GM23338 (cell line): ENCODE measurements at regions not wholly inside any gene's neighbourhood (a gene's known extent, or its start where the extent isn't known, plus 50 kb on each side); places are given as distances from the start of the nearest gene placed in this dataset.

ENCODE experiments used
- ATAC-seq: fragments of 200-7000 bp; cut with Tn5 transposase; 3 replicates; pipeline ENCODE4 v1.9.1; 2020
- DNase-seq: peaks from one replicate; pipeline ENCODE4 v3.0.0-alpha.2; 2015; ENCODE audit warnings: low spot score
- H2AFZ ChIP-seq: fragments of 200-600 bp; sonication (generic); 2 replicates; pipeline ENCODE4 v1.8.0; 2016; ENCODE audit warnings: antibody characterized with exemption, mild to moderate bottlenecking, moderate library complexity
- H3F3A ChIP-seq: fragments of 200-600 bp; sonication (generic); replicated peaks from 2 replicates; pipeline ENCODE4 v1.8.0; 2017; ENCODE audit warnings: antibody characterized with exemption, mixed run types, low read depth
- H3K27ac ChIP-seq: fragments of 200-600 bp; sonication (generic); 2 replicates; pipeline ENCODE4 v1.6.1; 2016; ENCODE audit warnings: low read depth
- H3K27me3 ChIP-seq: fragments of 200-600 bp; sonication (generic); 2 replicates; pipeline ENCODE4 v1.8.0; 2016; ENCODE audit warnings: mild to moderate bottlenecking, mixed run types, moderate library complexity; ENCODE audit not compliant: insufficient read depth
- H3K36me3 ChIP-seq: fragments of 200-600 bp; sonication (generic); 2 replicates; pipeline ENCODE4 v1.8.0; 2016; ENCODE audit warnings: mild to moderate bottlenecking; ENCODE audit not compliant: insufficient read depth
- H3K4me1 ChIP-seq: fragments of 200-600 bp; sonication (generic); 2 replicates; pipeline ENCODE4 v1.8.0; 2016; ENCODE audit warnings: mild to moderate bottlenecking, moderate library complexity; ENCODE audit not compliant: insufficient read depth
- H3K4me2 ChIP-seq: fragments of 200-600 bp; sonication (generic); 2 replicates; pipeline ENCODE4 v1.7.1; 2017; ENCODE audit warnings: mixed run types
- H3K4me3 ChIP-seq: fragments of 200-600 bp; sonication (generic); 2 replicates; pipeline ENCODE4 v1.6.1; 2016; ENCODE audit warnings: mixed run types
- H3K79me2 ChIP-seq: fragments of 200-600 bp; sonication (generic); replicated peaks from 2 replicates; pipeline ENCODE4 v1.8.0; 2017; ENCODE audit warnings: mild to moderate bottlenecking; ENCODE audit not compliant: insufficient read depth
- H3K9me2 ChIP-seq: fragments of 200-600 bp; sonication (generic); 2 replicates; pipeline ENCODE4 v1.8.0; 2017; ENCODE audit not compliant: insufficient read depth
- H4K20me1 ChIP-seq: fragments of 200-600 bp; sonication (generic); replicated peaks from 2 replicates; pipeline ENCODE4 v1.8.0; 2017; ENCODE audit warnings: mild to moderate bottlenecking; ENCODE audit not compliant: insufficient read depth
- H3K27ac Mint-ChIP-seq: 2 replicates; pipeline ENCODE4 v1.8.0; 2020; ENCODE audit warnings: inconsistent platforms, mild to moderate bottlenecking, moderate library complexity, mixed read lengths
- H3K27me3 Mint-ChIP-seq: 3 replicates; pipeline ENCODE4 v1.8.0; 2022; ENCODE audit warnings: low read depth, mild to moderate bottlenecking, moderate library complexity, mixed read lengths, inconsistent platforms; ENCODE audit not compliant: insufficient read depth, poor library complexity
- H3K36me3 Mint-ChIP-seq: 3 replicates; pipeline ENCODE4 v1.8.0; 2021; ENCODE audit warnings: low read depth, mild to moderate bottlenecking, inconsistent platforms, moderate library complexity, mixed read lengths
- H3K4me1 Mint-ChIP-seq: 3 replicates; pipeline ENCODE4 v1.8.0; 2020; ENCODE audit warnings: mild to moderate bottlenecking, inconsistent platforms, mixed read lengths
- H3K4me3 Mint-ChIP-seq: 3 replicates; pipeline ENCODE4 v1.8.0; 2021; ENCODE audit warnings: moderate library complexity, mild to moderate bottlenecking, inconsistent platforms, mixed read lengths
- H3K9me3 Mint-ChIP-seq: 3 replicates; pipeline ENCODE4 v1.8.0; 2020; ENCODE audit warnings: moderate library complexity, mild to moderate bottlenecking, inconsistent platforms, mixed read lengths
- CREB1 ChIP-seq: fragments of 250-450 bp; sonication (Bioruptor Pico); IDR thresholded peaks from 2 replicates; pipeline ENCODE4 v1.5.0; 2020; ENCODE audit warnings: low read depth, mild to moderate bottlenecking, moderate library complexity
- EZH2 ChIP-seq: fragments of 200-600 bp; sonication (generic); IDR thresholded peaks from one replicate; pipeline ENCODE4 v1.8.0; 2017; ENCODE audit warnings: antibody characterized with exemption, mild to moderate bottlenecking, low read depth; ENCODE audit not compliant: unreplicated experiment
- EZH2phosphoT487 ChIP-seq: fragments of 200-600 bp; sonication (generic); IDR thresholded peaks from one replicate; pipeline ENCODE4 v1.8.1; 2018; ENCODE audit warnings: antibody characterized with exemption; ENCODE audit not compliant: unreplicated experiment
- JUNB ChIP-seq: IDR thresholded peaks from one replicate; pipeline ENCODE4 v1.6.1; 2016; ENCODE audit warnings: antibody characterized with exemption; ENCODE audit not compliant: unreplicated experiment
- STAT1 ChIP-seq: IDR thresholded peaks from one replicate; pipeline ENCODE4 v1.6.1; 2016; ENCODE audit warnings: antibody characterized with exemption; ENCODE audit not compliant: unreplicated experiment
- ZNF114 ChIP-seq: fragments of 250-450 bp; sonication (Bioruptor Pico); IDR thresholded peaks from 2 replicates; pipeline ENCODE4 v1.5.0; 2020; ENCODE audit warnings: mild to moderate bottlenecking, moderate library complexity
- ZNF331 ChIP-seq: fragments of 250-450 bp; sonication (Bioruptor Pico); IDR thresholded peaks from 2 replicates; pipeline ENCODE4 v1.5.0; 2020; ENCODE audit warnings: low read depth, mild to moderate bottlenecking, moderate library complexity
- TF ChIP-seq, protein P1 (sequence below): IDR thresholded peaks from one replicate; pipeline ENCODE4 v1.6.1; 2018; ENCODE audit warnings: antibody characterized with exemption; ENCODE audit not compliant: unreplicated experiment

DNA sequence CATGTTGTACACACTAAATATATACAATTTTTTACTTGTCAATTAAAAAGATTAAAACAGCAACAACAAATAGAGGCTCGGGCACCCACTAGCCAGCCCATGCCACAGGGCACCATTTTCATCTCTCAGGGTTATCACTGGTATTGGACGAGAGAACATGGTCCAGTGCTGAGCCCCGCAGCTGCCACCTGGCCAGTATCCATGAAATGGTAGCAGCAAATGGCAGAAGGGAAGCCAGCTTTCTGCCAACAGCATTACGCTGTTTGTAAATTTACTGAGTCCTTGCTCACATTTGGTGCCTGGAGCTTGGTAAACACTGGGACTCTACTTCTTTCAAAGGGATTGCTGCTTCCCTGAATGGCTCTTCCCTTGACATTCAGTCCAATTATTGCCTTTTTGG is 87.9 kb upstream of the WASF3 start:
- Mint-ChIP-seq H3K9me3 (no peaks in the 10 kb centered on the region), H3K4me3 (no peak overlapping the region), H3K36me3 (no peaks in the 10 kb centered on the region), H3K4me1 (peaks cover 10% of the 10 kb centered on the region), H3K27ac (no peak overlapping the region), H3K27me3 (peaks cover 11% of the 10 kb centered on the region)
- Histone ChIP-seq H3K27me3 (no peaks in the 10 kb centered on the region), H3F3A (0 out of 2 replicates have a peak, but pooled peaks cover 2% of the 10 kb centered on the region), H3K36me3 (no peaks in the 10 kb centered on the region), H3K27ac (no peak overlapping the region), H2AFZ (no peak overlapping the region), H3K4me3 (no peak overlapping the region), H3K4me1 (peaks cover 10% of the 10 kb centered on the region), H3K79me2 (no peaks in the 10 kb centered on the region), H4K20me1 (no peaks in the 10 kb centered on the region; the same call in 1 of the 2 replicates), H3K9me2 (no peaks in the 10 kb centered on the region), H3K4me2 (no peak overlapping the region)
- TF ChIP-seq, protein P1, sequence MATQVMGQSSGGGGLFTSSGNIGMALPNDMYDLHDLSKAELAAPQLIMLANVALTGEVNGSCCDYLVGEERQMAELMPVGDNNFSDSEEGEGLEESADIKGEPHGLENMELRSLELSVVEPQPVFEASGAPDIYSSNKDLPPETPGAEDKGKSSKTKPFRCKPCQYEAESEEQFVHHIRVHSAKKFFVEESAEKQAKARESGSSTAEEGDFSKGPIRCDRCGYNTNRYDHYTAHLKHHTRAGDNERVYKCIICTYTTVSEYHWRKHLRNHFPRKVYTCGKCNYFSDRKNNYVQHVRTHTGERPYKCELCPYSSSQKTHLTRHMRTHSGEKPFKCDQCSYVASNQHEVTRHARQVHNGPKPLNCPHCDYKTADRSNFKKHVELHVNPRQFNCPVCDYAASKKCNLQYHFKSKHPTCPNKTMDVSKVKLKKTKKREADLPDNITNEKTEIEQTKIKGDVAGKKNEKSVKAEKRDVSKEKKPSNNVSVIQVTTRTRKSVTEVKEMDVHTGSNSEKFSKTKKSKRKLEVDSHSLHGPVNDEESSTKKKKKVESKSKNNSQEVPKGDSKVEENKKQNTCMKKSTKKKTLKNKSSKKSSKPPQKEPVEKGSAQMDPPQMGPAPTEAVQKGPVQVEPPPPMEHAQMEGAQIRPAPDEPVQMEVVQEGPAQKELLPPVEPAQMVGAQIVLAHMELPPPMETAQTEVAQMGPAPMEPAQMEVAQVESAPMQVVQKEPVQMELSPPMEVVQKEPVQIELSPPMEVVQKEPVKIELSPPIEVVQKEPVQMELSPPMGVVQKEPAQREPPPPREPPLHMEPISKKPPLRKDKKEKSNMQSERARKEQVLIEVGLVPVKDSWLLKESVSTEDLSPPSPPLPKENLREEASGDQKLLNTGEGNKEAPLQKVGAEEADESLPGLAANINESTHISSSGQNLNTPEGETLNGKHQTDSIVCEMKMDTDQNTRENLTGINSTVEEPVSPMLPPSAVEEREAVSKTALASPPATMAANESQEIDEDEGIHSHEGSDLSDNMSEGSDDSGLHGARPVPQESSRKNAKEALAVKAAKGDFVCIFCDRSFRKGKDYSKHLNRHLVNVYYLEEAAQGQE, result no peak
- TF ChIP-seq ZNF114 (CRISPR knock-in tag) (no peak), EZH2phosphoT487 (no peak), JUNB (no peak)
- no peak for DNase-seq
- ATAC-seq, result no peak

DNA sequence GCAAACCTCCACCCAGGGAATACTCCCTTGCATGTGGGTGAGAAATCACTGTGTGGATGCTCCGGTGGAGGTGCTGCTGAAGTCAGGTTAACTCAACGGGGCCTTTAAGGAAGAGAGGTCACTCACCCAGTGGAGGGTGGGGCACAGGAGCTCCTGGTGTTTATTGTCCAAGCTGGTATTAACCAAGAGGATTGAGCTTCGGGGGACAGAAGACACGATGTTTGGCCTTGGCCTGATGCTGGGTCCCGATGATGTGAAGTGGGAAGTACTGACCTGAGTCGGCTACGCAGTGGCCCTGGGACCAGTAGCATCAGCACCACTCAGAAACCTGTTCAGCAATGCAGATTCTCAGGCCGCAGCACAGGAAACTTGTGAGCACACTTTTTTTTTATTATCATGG is 85.7 kb upstream of the WASF3 start:
- DNase-seq (no peak), ATAC-seq (no peak)
- no peaks in the 10 kb centered on the region for H3K36me3 ChIP-seq
- no peak overlapping the region for H3K4me3 Mint-ChIP-seq
- peaks cover 12% of the 10 kb centered on the region for H3F3A ChIP-seq
- H3K9me2 ChIP-seq, result no peaks in the 10 kb centered on the region
- no peak overlapping the region for H3K4me3 ChIP-seq
- peaks cover 18% of the 10 kb centered on the region for H3K4me1 ChIP-seq
- peaks cover 26% of the 10 kb centered on the region for H3K4me1 Mint-ChIP-seq
- no peak overlapping the region for H3K4me2 ChIP-seq
- no peaks in the 10 kb centered on the region; the same call in 2 of the 3 replicates for H3K36me3 Mint-ChIP-seq
- H3K27ac ChIP-seq, result no peak overlapping the region
- no peaks in the 10 kb centered on the region for H3K79me2 ChIP-seq
- H3K27ac Mint-ChIP-seq, result no peak overlapping the region
- peaks cover 18% of the 10 kb centered on the region for H3K27me3 Mint-ChIP-seq
- no peaks in the 10 kb centered on the region for H3K9me3 Mint-ChIP-seq
- H4K20me1 ChIP-seq, result no peaks in the 10 kb centered on the region; the same call in 1 of the 2 replicates
- H3K27me3 ChIP-seq, result no peaks in the 10 kb centered on the region
- H2AFZ ChIP-seq, result no peak overlapping the region
- TF ChIP-seq EZH2phosphoT487, result no peak
- no peak for TF ChIP-seq ZNF331
- TF ChIP-seq STAT1, result no peak
- TF ChIP-seq ZNF114 (CRISPR knock-in tag), result no peak
- TF ChIP-seq, protein P1, result no peak
- TF ChIP-seq CREB1, result no peak
- TF ChIP-seq EZH2, result no peak
- TF ChIP-seq JUNB, result no peak
